Right kidney (tissue), 1 donor: ENCODE measurements at regions not wholly inside any gene's neighbourhood (a gene's known extent, or its start where the extent isn't known, plus 50 kb on each side); places are given as distances from the start of the nearest gene placed in this dataset.

Experiments
- DNase-seq: peaks from one replicate; pipeline ENCODE4 v3.0.0-alpha.2; 2016

DNA sequence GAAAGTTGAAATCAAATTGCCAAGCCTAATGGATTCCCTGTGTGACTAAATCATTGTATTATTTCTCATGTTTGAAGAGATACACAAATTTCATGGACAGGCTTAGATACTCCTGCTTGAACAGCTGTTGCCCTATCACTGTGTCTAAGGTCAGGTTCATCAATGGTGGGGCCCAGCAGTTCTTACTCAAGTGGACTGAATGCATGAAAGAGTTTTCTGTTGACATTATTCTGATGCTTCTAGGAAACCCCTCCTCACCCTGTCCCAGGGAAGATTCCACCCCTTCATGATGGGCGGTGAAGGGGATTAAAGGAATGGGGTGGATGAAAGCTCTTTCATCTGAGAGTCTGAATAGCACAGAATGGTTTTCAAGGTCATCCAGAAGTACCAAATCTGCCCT, 148.8 kb downstream of the INO80D start:
- no peak for DNase-seq

DNA sequence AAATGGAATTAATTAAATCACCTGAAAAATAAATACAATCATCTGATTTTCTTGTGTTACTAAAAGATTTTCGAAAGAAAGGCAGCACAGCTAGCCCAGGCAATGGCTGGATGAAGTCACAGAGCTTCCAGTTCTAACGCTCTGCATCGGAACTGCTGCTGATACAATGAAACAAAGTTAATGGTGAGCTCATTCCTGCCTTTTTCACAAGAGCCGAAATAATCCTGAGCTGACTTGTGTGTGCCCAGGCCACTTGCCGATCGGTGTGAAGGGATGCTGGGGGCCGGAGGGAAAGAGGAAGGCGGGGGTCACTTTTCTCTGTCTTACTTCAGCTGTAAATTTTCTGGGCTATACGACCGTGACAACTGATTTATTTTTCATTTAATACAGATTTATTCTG, 149.5 kb downstream of the INO80D start:
- no peak for DNase-seq

DNA sequence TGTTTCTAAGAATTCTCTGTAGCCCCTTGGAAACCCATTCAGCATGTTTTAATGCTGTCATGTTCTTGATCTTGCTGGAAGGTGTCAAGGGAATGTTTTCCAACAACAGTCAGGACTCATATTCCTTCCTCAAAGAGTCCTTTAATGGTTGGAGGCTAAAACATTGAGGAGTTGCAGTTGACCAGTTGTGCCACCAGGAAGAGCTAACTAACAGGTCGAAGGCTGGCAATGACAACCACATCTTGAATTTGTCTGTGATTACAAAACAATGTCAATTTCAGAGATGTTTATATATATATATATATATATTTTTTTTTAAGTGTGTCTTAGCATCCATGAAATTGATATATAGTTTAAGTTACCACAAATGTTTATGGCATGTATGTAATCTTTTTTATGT, 151.5 kb downstream of the INO80D start:
- DNase-seq: no peak

DNA sequence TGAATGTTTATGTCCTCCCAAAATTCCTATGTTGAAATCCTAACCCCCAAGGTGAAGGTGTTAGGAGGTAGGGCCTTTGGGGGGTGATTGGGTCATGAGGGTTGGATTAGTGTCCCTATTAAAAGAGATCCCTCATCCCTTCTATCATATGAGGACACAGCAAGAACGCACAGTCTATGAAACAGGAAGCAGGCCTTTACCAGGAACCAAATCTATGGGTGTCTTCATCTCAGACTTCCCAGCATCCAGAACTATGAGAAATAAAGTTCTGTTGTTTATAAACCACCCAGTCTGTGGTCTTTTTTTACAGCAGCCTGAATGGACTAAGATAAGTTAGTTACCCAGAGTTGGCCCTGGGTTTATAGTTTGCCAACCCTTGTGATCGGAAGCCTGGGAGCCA, 153.1 kb downstream of the INO80D start:
- DNase-seq: no peak

DNA sequence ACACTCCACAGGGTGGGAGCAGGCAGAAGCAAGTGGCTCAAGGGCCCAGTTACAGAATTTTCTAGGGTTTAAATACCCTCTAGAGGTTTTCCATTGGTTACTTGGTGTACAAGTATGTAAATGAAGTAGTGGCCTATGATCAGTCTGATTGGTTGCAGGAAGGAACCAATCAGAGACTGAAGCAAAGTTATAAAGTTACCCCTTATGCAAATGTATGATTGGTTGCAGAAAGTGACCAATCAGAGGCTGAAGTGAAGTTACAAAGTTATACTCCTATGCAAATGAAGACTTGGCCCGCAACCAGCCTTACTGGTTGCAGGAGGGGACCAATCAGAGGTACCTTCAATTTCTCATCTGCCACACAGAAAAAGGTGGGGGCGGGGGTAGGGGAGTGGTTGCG, 154.6 kb downstream of the INO80D start:
- no peak for DNase-seq

DNA sequence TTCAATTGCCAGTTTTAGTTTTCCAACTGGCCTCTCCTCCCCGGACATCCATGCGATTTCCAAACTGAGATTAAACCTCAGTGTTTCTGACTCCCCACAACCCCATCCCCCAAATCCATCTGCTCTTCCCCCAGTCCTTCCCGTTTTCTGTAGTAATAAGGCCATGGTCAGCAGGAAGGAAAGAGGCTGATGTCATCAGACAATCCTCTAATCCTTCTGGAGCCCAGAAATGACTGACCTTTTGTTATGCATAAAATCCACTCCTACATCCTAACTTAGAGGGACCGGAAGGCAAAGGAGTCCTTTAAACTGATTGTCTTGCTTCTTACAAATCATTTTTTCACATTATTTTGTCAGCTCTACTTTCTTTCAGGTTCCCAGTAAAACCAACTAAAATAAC, 155.8 kb downstream of the INO80D start:
- no peak for DNase-seq

DNA sequence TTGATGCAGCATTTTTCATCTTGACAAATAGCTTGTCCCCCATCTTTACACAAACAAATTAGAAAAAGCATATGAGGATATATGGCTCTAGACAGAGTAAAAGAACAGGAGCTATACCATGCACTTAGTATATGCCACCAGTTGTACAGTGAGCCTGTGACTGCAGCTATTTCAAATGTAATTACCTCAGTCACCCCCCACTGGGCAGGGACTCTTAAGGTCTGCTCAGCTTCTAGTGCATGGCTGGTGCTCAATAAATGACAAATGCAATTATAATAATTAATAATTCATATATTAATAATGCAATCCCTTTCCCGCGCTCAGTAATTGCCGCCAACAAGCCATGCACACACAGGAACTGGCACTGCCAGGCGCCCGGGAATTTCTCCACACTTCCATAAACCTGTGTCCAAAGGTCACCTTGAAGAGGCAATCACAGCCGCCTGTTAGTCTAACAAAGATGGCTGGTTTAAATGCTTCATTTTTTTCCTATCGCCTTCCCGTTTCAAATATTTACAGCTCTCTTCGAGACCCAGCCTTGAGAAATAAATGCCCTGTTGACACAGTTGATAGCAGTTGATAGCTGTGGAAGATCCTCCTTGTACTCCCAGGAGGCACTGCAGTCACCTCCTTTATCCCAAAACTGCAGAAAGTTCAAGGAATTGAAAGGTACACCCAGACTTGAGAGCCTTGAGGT, 156.6 kb downstream of the INO80D start:
- no peak for DNase-seq

DNA sequence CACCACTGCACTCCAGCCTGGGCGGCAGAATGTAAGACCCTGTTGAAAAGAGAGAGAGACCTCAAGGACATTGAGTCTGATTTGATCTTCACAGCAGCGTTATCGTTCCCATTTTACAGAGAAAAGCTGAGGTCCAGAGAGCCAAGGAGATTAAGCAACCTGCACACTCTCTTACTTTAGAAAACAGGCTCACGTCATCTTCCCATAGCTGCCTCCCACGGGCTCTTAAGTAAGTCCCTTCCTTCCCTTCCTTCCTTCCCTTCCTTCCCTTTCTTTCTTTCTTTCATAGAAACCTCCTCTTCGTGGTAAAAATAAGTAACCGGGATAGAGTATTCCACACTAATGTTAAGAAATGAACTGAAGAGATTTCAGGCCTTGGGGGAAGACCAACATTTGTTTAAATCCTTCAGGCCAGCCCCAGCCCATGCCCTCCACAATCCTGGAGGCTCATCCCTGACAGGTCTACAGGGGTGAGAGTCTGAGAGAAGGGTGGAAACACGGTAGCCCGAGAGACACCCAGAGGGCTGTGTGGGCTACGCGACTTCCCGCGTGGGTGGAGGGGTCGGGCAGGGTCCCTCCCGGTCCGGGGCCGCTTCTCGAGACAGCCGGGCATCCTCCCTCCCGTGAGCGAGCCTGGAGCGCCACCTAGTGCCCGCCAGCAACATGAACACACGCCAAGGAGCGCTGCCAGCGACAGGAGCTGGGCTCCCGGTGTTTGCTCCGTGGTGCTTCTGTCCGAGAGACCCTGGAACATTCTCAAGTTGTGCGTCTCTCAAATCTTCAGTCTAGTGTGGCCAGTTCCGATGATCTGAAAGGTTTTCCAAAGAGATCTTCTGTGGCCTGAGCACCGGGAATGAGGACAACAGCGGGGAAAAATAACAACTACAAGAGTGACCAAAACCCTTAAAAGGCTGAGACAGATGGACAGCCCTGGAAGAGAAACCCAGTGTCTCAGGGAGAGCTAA, 160.3 kb downstream of the INO80D start:
- peak; percentile 83 for DNase-seq

DNA sequence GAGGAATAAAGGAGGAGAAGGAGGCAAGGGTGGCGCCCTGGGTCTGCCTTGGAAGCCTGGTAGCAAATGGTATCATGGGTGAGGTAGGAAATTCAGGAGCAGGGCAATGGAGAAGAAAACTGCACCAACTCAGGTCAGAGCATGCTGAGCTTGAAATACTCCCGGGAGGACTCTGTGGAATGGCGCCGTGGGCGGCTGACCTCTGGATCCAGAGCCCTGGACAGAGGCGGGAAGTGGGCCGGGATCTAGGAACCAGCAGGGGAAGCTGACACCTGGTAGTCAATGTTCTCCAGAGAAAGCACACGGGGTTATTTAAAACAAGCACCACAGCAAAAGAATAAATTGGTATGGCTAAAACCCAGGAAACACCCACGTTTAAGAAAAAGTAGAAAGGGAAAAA, 161.3 kb downstream of the INO80D start:
- no peak for DNase-seq

DNA sequence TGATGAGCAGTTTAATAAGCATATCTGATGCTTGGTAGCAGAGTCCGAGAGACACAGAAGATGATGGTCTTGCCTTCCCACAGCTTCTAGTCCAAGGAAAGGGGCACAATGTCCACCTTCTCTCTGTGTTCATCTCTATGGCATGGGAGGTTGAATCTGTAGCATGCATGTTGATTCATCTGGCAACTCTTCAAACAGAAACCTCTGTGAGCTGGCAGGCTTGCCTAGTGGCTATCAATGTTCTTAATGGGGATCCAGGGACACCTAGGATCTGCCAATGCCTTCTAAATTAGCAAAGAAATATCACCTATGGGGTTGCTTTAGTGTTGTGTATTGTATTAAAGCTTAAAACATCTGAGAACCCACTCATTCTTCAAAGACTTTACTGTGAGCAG, 170.8 kb downstream of the INO80D start:
- DNase-seq: no peak

DNA sequence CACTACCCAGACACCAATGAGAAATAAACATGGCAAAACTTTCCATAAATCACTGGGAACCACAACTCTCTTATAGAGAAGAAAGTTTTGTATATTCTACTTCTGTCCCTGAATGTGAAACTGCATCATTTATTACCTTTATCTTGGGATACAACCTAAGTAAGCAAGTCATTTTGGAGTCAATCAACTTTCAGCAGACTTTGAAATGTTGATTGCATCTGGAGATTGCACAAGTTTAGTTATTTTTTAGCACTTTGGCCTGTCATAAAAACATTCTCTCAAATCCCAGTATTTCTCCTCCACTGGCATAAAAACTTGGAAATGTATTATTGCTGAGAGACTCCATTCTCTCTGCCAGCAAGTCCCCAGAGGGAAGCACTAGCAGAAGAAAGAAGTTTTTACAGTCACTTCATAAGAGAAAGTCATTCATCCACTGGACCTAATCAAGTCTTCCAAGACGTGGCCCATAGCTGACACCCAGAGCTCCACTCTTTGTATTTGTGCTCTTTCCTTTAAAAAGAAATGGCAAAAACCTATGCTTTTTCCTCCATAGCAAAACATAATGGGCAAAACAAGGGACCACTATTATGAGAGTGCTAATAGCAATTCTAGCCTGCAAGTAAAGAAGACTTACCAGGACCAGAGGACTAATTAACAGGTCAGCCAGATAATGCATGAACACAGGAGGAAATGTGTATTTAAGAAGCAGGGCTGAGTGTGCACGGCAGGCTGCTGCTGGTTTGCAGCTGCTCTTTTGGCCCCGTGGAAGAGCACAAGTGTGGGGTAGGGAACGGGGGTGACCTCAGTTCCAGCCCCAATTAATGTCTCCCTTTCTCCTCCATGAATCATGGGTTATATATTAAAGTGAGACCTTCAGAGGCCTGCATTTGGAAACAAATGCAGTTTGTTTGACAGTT, 171.5 kb downstream of the INO80D start:
- no peak for DNase-seq

DNA sequence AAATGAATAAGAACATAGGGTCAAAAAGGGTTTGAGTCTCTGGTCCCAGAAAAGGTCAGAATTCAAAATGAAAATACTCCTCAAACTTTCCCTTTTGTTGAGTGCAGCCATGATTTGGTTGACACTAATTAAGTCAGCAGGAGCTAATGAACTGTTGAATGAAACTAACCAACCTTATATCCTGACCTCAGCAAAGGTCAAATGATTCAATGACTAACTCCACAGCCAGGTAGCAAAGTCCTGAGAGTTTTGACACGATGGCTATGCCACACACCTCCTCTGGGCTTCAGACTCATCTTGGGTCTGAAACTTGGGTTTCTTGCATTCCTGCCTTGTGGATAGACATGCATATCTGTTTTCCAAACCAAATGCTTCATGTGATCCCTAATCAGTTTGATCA, 172.3 kb downstream of the INO80D start:
- DNase-seq: no peak

DNA sequence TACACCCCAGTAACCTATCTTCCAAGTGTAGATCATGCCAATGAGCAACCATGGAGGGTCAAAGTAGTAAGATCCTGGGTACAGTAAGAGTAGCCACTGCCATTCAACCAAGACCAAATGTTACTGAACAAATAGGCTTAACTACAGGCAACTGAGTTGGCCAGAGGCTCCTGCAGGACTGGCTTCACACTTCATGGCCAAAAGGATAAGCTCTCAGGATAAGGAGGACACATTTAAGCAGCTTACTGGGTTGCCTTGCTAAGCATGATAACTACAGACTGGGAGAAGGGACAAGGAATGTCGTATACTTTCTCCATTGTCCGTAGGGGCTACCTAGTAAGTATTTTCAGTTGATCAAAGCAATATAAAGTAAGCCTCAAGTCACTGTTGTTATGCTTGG, 174.7 kb downstream of the INO80D start:
- DNase-seq: no peak

DNA sequence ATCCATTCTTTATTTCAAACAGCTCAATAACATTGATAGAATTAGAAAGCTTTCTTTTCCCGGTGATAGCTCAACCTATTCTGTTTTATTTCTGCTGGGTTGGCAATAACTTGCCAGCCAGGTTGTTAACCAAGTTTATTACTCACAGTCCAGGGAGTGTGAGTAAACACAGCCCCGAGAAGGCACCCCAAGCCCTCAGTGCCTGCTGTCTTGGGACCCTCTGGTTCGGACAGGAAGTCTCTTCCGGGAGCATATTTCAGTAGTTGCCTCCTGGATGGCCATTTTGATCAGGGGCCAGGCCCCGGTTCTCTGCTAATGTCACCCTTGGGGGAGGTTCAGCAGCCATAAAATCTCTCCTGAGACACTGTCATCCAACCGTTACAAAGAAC, 176.8 kb downstream of the INO80D start:
- DNase-seq: no peak

DNA sequence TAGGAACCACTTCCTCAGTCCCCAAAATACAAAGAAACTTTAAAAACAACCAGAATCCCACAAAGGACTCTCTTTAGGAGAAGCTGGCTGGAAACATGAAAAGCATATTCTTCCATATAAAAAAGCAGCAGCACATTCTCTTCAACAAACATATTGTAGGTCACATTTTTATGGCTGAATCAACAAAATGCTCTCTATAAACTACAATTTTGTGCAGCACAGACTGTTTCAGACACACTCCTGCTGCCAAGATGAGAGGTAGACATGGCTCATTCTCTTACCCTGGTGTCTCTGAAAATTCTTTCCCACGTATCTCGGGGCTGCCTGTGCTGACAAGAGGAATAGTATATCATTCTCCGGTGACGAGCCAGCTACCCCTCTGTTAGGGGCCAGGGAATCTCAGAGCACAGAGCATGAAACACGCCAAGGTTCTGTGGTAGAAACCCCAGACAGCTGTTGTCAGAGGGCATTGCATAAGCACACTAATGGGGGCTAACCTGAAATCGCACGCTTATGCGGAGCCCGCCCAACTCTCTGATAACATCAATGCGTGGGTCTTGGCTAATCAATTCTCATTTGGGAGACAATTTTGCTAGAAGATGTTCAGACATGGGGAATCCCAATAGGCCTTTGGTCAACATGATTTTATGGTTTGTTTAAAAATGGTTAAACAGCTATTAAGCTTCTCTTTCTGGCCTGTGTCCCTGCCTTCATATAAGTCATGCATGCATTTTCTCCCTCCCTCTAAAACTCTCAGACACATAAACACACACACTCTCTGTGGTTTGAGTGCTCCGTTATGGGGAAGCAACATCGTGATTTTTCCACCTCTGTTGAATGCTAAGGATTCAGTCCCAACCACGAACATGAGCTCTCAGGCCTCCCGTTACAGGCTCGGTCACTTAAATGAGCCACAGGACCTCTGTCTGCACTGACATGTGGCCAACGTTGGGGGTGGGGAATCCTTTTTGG, 177.5 kb downstream of the INO80D start:
- no peak for DNase-seq

DNA sequence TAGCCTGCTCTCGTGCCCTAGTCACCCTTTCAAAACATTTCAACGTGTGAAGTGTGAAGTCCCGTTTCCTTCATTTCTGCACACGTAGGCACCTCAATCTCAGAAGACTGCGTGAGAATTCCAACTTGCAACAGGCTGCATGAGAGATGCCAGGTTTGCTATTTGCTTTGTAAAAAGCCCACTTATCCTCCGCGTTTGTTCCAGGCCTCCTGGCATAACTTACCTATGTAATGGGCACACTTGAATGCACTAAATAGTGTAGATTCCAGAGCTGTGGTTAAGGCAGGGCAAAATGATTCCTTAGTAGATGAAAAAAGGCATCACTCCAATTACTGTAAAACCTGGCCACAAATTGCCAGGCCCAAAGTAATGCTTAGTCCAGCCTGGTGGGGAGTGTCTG, 179.6 kb downstream of the INO80D start:
- no peak for DNase-seq

DNA sequence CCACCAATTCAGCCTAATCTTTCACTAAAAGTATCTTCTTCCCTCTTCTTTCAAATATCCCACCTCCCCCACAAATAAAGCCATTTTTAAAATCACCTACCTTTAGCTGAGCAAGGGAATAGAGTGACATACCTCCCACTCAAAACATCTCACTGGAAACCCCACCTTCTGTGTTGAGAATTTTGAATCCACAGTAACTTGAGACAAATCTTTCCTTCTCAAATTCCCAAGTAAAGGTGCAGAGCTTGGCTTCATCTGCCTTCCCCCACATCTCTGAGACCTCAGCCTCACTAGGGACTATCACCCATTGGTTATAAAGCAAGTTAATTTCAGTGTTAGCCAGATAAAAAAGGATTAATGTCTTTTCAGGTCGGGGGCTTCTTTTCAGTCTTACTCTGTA, 180.4 kb downstream of the INO80D start:
- no peak for DNase-seq

DNA sequence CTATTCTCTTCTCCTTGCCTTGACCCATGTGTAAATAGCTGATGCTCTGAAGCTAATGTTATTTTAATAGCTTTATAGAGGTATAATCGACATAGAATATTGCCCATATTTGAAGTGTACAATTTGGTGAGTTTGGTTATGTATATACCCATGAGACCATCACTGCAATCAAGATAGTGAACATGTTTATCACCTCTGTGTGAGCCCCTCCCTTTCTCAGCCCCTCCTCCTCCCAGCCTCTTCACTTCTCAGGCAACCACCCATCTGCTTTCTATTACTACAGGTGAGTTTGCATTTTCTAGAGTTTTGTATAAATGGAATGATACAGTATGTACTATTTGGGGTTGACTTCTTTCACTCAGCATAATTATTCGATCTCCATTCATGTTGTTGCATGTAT, 181.1 kb downstream of the INO80D start:
- DNase-seq: no peak

DNA sequence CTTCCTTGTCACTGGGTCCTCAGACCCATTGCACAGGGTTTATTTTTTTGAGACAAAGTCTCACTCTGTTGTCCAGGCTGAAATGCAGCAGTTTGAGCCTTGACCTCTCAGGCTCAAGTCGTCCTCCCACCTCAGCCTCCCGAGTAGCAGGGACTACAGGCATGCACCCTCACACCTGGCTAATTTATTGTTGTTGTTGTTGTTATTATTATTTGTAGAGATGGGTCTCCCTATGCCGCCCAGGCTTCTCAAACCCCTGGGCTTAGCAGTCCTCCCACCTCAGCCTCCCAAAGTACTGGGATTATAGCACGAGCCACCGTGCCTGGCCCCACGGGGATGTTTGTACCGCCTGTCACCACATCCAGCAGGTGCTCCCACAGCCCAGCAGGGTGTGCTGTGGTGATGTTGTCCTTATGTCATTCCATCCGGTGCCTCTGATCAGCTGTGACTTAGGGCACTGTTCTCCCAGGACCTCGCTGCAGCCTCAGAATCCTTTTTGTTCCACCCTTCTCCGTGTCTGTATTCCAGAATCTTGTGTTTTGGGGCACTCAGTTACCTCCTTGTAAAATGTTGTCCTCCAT, 182.3 kb downstream of the INO80D start:
- no peak for DNase-seq

DNA sequence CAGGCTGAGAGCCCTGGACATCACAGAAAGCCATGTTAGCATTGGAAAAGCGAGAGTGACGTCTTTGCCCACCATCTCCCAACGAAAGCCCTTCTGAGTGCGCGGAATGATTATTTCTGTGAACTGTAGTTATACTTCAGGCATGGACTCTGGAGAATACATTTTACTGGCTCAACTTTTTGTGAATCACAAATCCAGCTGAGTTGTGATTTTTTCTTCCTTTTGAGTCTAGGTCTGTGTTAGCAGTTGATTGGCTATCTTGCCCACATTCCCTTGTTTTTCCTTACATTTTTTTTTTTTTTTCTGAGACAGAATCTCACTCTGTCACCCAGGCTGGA, 183.1 kb downstream of the INO80D start:
- no peak for DNase-seq
